BJ (cell line): ENCODE measurements at regions not wholly inside any gene's neighbourhood (a gene's known extent, or its start where the extent isn't known, plus 50 kb on each side); places are given as distances from the start of the nearest gene placed in this dataset.

Experiments
- CTCF ChIA-PET: fragments of 350-600 bp; formaldehyde crosslinking; extraction: SDS; loops from one replicate; lab custom pipeline; 2021; ENCODE audit warnings: antibody characterized with exemption, inconsistent platforms; lab: Yijun Ruan, JAX
- POLR2A ChIA-PET: fragments of 300-600 bp; sonication (Branson Sonifier 250); formaldehyde crosslinking; extraction: SDS; loops from one replicate; lab custom pipeline; 2021; ENCODE audit warnings: antibody characterized with exemption; lab: Charles Lee
- DNase-seq: peaks from one replicate; pipeline ENCODE4 v3.0.0-alpha.2; 2011; ENCODE audit warnings: low read depth
- H3K27me3 ChIP-seq: 2 replicates; pipeline ENCODE4 v1.6.0; 2011; ENCODE audit warnings: low read length; ENCODE audit not compliant: control insufficient read depth, insufficient read depth
- H3K36me3 ChIP-seq: 2 replicates; pipeline ENCODE4 v1.5.1; 2011; ENCODE audit warnings: low read length; ENCODE audit not compliant: control insufficient read depth, insufficient read depth
- H3K4me3 ChIP-seq: 2 replicates; pipeline ENCODE4 v1.5.1; 2011; ENCODE audit warnings: low read depth, mild to moderate bottlenecking, control low read depth, low read length
- CTCF ChIP-seq: IDR thresholded peaks from 2 replicates; pipeline ENCODE4 v1.5.1; 2011; ENCODE audit warnings: low read depth, mild to moderate bottlenecking, control low read depth, inconsistent platforms, low read length, moderate library complexity; ENCODE audit not compliant: insufficient read depth

DNA sequence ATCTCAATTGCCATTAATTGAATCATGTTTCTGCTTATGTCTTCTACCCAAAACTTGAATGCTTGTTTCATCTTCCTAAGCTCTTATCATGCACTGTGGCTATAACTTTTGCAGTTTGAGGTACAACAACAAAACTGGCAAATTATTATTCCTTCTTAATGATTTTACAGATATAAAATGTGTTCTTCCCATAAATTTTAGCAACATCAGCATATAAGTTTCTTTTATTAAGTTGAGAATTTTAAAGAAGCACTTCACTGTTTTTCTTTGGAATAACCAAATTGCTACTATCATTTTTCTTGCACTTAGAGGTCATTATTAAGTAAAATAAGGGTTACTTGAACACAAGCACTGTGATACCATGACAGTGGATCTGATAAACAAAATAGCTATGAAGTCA, 862.6 kb upstream of the CADM2 start:
- ChIA-PET POLR2A (no interaction called here), CTCF (no interaction called here)
- Histone ChIP-seq H3K36me3 (no peaks in the 10 kb centered on the region), H3K4me3 (no peak overlapping the region), H3K27me3 (no peaks in the 10 kb centered on the region)
- TF ChIP-seq CTCF = no peak
- no peak for DNase-seq

DNA sequence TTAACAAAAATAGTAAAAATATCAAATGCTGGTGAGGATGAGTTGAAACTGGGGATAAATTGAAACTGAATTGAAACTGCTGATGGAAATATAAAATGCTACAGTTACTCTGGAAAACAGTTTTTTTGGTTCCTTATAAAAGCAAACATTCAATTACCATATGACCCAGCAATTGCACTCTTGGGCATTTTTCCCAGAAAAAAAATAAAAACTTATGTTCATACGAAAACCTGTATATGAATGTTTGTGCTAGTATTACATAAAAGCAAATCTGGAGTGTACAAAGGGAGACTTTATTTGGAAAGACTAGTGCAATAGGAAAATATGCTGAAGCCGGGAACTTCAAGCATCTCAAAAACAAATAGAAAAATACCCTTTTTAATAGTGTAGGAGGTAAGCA, 857.9 kb upstream of the CADM2 start:
- no peaks in the 10 kb centered on the region for H3K36me3 ChIP-seq
- CTCF ChIA-PET = no interaction called here
- DNase-seq = no peak
- POLR2A ChIA-PET = no interaction called here
- TF ChIP-seq CTCF = no peak
- H3K27me3 ChIP-seq = no peaks in the 10 kb centered on the region
- no peak overlapping the region for H3K4me3 ChIP-seq

DNA sequence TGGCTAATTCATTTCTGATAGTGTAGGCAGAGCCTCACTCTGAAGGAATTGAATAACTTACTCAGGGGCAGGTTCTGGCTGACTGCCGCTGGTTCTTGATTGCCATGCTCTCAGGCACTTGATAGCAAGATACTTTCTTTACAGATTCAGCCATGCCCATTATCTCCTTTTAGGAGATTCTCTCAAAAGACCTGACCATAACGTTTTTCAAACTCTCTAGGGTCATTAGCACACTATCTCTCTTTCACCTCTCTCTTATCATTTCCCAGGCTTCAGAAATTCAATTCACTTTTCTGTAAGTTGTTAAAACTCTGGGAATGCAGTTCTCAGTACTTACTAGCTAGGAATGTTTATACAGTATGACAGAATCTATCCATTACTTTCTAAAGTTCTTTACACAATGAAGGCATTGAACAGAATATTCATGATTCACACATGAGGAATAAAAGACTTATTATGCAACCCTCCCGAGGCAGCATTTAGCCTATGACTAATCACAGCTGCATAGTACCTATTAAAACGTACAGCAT, 850.3 kb upstream of the CADM2 start:
- POLR2A ChIA-PET = no interaction called here
- Histone ChIP-seq H3K27me3 (no peaks in the 10 kb centered on the region), H3K4me3 (no peak overlapping the region), H3K36me3 (no peaks in the 10 kb centered on the region)
- TF ChIP-seq CTCF = no peak
- CTCF ChIA-PET = no interaction called here
- no peak for DNase-seq

DNA sequence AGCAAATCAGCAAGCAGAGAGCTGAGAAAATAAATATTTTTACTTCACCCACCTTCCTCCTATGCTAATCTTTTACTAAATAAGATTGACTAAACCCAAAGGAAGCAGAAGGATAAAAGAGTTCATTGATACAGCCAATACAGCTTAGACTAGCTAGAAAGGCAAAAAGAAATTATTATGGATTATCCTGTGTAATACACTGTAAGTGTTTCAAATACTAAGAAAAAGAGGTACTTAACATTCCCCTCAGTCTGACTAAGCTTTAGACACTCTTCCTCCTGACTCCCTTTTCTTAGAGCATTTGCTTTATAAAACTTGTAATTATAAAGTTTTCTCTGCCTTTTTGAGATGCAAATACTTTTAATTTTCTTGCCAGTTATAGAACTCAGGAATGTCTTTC, 848.9 kb upstream of the CADM2 start:
- TF ChIP-seq CTCF = no peak
- no peak overlapping the region for H3K4me3 ChIP-seq
- DNase-seq = no peak
- CTCF ChIA-PET = no interaction called here
- H3K27me3 ChIP-seq = no peaks in the 10 kb centered on the region
- H3K36me3 ChIP-seq = no peaks in the 10 kb centered on the region
- POLR2A ChIA-PET = no interaction called here

DNA sequence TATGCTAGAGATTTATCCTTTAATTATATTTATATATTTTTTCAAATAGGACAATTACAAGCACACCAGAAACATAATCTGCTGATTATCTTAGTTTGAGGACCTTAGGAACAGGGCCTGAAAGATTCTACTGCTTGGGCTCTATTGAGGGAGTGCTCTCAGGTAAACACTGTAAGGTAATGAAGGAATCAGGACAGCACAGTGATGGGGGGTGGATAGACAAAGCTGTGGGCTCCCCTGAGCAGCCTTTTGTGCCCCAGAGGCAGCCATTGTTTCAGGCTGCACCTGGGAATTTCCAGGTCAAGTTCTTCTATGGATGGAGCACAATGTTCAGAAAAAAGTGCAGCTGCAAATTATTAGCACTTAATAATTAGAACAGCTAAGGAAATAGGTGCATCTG, 848.0 kb upstream of the CADM2 start:
- no peak for TF ChIP-seq CTCF
- Histone ChIP-seq H3K4me3 (no peak overlapping the region), H3K36me3 (no peaks in the 10 kb centered on the region), H3K27me3 (no peaks in the 10 kb centered on the region)
- CTCF ChIA-PET = no interaction called here
- POLR2A ChIA-PET = no interaction called here
- DNase-seq = no peak
